Cerebellar cortex (tissue), 1 donor: ENCODE measurements at regions not wholly inside any gene's neighbourhood (a gene's known extent, or its start where the extent isn't known, plus 50 kb on each side); places are given as distances from the start of the nearest gene placed in this dataset.

ENCODE experiments used
- DNase-seq: peaks from one replicate; pipeline ENCODE4 v3.0.0-alpha.2; 2015; ENCODE audit warnings: low spot score

GRCh38 chr9:90098408-90098807, 493.6 kb downstream of the GADD45G start:
- DNase-seq: no peak

- peak; percentile 34 for DNase-seq
Measured at GRCh38 chr9:90099262-90099963, 494.6 kb downstream of the GADD45G start.

GRCh38 chr9:90100014-90100413, 495.2 kb downstream of the GADD45G start:
- DNase-seq: no peak

DNA sequence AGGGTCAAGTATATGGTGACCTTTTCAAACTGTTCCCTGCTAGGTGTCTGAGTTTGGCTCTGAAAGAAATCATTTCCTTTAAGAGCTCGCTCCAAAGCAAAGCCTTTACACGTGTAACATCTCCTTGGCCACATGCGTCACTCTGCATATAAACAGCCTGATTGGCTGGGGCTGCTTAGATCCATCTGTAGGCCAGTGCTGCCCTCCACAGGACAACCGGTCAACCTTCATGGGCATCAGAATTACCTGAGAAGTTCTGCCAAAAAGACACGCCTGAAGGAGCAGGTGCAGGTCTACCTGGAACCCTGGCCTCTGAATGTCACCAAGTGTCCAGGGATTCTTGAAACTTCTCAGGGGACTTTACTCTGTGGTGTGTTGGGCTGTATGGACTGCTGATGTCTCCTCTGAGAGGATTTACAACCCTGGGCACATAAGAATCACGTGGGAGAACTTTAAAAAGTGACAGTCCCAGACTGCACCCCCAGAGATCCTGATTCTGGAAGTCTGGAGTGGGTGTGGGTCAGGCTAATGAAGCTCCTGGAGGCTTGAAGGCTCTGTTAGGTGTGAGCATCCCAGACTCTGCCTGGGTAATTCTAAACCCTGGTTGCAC, 497.6 kb downstream of the GADD45G start:
- DNase-seq: peak; percentile 95

- DNase-seq: no peak
Measured at GRCh38 chr9:90103771-90104170, 499.0 kb downstream of the GADD45G start.

DNA sequence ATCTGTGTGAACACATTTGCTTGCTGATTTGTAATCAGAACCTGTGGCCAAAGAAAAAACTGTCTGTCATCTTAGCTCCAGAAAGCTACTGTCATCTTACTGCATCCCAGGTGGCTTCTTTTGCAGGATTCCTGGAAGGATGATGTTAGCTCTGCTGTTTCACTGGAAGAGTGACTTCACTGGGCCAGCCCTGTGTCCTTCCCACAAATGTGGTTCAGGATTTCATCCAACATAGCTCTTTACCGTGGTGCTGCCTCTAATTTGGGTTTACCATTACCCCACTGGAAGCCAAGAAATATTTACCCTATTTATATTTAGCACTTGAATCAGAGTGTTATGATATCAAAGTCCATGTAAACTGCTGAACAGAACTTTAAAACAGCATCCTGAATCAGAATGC, 501.0 kb downstream of the GADD45G start:
- DNase-seq: peak; percentile 51

DNA sequence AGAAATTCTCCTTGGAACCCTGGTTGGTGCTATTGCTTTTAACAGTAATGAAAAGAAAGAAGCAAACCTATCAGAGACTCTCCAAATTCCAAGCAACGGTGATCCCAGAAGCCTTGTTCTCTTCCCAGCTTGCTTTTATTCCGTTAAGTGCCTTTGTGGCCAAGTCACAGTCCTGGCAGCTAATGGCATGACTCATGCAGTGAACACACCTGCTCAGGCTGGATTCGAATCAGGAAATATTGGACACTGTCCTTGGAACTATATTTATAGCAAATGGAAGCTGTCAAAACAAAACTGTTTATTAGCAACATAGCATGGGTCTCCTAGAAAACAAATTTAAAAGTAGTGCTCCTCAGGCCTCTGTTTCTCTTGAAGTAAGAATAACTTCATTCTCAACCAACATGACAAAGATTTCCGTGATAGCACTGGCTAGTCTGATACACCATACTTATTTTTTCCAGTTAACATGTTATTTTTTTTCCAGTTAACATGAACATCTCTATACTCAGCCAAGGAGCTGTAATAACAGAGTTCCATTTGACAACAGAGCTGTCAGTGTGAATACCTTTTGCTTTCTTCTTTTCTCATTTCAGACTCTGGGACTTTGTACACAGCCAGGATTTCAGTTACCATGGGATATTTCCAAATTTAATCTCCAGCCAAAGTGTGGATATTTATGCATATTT, 502.4 kb downstream of the GADD45G start:
- DNase-seq: peak; percentile 98

- peak; percentile 29 for DNase-seq
Measured at GRCh38 chr9:90107726-90108655, 503.2 kb downstream of the GADD45G start.

DNA sequence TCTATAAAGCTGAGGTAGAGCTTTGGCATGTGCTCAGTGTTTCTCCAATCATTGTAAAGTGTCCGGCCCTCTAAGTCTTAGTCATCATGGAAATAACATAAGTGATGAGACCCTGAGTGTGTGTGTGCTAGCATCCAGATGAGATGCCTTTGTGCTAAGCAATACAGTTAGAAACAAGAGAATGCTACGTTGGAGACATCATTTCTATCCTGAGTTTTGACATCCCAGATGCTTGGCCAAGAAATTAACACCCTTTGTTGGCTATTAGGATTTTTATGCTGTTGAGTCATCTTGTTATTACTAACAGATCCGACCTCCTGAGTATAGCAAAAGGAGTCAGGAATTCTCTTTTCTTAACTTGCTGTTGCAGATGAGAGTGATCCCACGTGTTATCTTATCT, 508.0 kb downstream of the GADD45G start:
- no peak for DNase-seq

DNA sequence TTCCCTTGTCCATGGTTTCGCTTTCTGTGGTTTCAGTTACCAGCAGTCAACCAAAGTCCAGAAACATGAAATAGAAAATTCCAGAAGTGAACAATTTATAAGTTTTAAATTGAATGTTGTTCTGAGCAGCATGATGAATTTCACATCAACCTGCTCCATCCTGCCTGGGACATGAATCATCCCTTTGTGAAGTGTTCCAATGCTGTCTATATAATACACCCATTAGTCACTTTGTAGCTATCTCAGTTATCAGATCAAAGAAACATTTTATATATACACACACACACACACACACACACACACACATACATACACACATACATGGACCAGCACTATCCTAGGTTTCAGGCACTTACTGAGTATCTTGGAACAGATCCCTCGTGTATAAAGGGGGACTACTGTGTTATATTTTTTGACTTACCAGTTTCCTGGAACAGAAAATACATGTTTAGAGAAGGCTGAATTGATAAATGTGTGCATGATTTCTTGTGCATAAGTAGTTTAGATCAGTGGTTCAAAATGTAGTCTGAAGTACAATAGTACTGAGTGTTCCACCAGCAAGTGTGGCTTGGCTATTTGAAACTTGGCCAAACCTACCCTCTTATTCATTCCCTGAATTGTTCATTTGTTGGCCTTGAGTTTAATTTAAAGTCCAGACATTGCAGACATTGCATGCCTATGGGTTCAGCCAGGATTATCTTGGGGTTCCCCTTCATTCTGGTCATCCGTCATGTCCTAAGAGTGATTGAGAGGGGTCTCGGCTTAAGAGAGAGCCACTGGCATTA, 510.0 kb downstream of the GADD45G start:
- DNase-seq: no peak

- DNase-seq: no peak
Measured at GRCh38 chr9:90121762-90122161, 517.0 kb downstream of the GADD45G start.

GRCh38 chr9:90124961-90125360, 517.7 kb downstream of the DIRAS2 start:
- DNase-seq: no peak

GRCh38 chr9:90127923-90128322, 514.7 kb downstream of the DIRAS2 start:
- peak; percentile 14 for DNase-seq

DNA sequence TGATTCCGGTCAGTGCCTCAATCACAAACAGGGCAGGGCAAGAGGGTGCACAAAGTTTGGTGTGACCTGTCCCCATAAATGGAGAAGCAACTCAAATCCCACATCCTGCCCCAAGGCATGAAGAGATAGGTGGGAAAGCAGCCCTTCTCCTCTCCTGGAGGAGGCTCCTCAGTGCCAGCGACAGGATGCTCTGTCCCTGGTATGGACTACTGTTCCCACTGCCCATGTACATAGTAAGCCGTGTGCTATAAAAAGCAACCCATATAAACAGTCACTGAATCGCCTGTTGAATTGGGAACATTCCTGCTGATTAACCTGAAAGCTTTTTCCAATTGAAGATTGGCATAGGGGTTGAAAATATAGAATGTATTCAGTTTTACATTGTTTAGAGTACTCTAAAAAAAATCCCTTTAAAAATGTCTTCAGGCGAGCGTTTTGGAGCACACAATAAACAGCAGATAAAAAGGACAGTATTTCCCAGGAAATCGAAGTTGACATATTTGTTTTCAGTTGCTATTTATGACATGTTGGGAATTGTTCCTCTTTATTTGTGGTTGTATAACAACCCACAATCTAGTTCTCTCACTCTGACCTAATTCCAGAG, 513.9 kb downstream of the DIRAS2 start:
- no peak for DNase-seq

DNA sequence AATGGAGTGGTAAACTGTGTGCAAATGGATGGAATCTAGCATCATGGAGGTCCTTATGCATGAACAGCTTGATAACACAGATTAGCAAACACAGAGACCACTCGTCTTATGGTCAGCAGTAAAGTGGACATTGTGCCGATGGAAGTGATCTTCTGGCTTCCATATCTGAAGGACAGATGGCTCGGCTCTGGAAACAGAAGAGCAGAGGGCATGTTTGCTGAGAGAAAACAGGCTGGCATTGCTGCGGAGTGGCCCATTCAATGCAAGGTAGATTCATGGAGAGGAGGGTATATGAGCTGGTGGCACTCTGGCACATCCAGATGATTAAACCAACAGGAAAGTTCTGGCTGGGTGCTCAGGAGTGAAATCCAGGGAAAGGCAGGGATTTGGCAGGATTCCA, 513.2 kb downstream of the DIRAS2 start:
- peak; percentile 52 for DNase-seq

- DNase-seq: no peak
Measured at GRCh38 chr9:90131568-90131967, 511.1 kb downstream of the DIRAS2 start.

GRCh38 chr9:90132866-90133265, 509.8 kb downstream of the DIRAS2 start:
- DNase-seq: no peak

GRCh38 chr9:90137801-90138200, 504.8 kb downstream of the DIRAS2 start:
- no peak for DNase-seq

- no peak for DNase-seq
Measured at GRCh38 chr9:90140131-90140818, 502.3 kb downstream of the DIRAS2 start.

- peak; percentile 25 for DNase-seq
Measured at GRCh38 chr9:90141723-90142122, 500.9 kb downstream of the DIRAS2 start.
